Fibroblast of skin of back (primary cell): ENCODE measurements at regions not wholly inside any gene's neighbourhood (a gene's known extent, or its start where the extent isn't known, plus 50 kb on each side); places are given as distances from the start of the nearest gene placed in this dataset.

Source experiments
- DNase-seq: peaks from one replicate; pipeline ENCODE4 v3.0.0-alpha.2; 2013

DNA sequence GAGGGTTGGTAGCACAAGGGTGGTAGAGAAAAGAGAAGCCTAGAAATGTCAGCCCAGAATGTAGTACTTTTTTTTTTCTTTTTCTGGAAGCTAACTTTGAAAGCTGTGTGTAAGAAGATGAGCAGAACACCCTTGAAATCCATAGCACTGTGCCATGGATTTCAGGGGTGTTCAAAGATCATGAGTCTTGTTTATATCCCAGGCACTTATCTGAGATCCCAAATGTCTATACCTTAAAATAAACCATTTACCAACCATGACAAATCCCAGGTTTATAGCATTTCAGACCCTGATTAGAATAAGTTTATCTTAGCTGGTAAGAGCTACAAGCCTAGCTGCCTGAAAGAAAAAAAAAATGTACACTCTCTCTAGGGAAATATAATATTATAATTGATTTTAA, 389.9 kb upstream of the ANXA10 start:
- DNase-seq = no peak

- no peak for DNase-seq
Measured at GRCh38 chr4:167711517-167711916, 380.8 kb upstream of the ANXA10 start.

GRCh38 chr4:167713756-167714155, 378.6 kb upstream of the ANXA10 start:
- peak; percentile 84 for DNase-seq

DNA sequence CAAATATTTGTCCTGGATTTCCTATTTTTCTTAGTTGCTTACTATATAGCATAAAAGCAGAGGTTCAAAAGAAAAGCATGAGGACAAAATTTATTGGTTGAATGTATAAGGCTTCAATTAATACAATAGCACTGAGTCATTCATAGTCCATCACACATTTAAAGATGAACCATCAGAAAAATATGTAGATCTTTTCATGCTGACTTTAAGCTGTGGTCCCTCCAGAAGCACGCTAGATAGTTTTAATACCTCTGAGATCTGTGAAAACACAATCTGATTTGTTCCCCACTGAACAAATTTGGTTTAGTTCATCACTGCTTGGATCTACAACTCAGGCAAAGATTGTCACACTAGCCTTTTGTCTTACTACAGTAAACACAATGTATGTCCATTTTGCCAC, 377.2 kb upstream of the ANXA10 start:
- peak; percentile 88 for DNase-seq

- no peak for DNase-seq
Measured at GRCh38 chr4:167717495-167717894, 374.8 kb upstream of the ANXA10 start.

GRCh38 chr4:167721617-167722486, 370.5 kb upstream of the ANXA10 start:
- DNase-seq = peak; percentile 67

DNA sequence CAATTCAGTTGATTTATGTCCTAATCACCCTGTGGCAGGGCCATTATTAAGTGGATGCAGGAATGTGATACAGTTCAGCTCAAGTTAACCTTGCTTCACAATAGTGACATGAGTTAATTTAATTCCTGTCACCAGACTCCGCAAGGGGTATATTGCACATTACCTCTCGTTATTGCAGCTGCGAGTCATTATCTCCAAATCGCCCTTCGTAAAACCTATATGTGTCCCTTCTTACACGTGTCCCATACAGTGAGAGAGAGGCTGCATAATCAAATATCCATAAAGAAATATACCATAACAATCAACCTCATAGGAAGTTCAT, 369.9 kb upstream of the ANXA10 start:
- DNase-seq = no peak

DNA sequence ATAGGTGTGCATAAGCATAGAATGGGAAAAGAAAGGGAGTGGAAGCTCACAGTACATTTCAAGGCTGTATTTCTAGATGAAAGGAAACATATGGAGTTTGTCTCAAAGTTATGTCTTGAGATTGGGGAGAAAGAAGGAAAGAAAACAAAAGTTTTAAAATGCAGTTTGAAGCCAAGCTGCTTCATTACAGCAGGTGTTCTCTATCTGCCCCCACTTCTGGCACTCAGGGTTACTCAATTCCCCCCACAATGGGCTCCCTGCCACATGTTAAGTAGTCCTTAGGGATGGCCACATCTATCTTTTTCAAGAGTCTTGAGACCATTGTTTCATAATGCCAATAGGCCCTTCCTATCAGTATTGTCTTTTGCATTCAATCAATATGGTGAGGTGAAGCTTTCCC, 367.4 kb upstream of the ANXA10 start:
- no peak for DNase-seq

GRCh38 chr4:167730769-167731168, 361.6 kb upstream of the ANXA10 start:
- no peak for DNase-seq

- DNase-seq = no peak
Measured at GRCh38 chr4:167745024-167745687, 347.2 kb upstream of the ANXA10 start.

DNA sequence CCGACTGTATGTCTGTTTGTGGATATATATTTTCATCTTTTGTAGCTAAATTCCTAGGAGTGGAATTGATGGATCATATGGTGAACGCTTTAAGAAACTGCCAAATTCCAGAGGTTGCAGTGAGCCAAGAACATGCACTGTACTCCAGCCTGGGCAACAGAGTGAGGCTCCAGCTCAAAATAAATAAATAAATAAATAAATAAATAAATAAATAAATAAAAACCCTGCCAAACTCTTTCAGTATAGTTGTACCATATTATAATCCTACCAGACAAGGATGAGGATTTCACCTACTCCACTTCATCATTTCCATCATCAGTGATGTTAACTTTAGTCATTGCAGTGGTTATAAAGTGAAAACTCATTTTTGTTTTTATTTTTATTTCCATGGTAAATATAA, 325.1 kb upstream of the ANXA10 start:
- no peak for DNase-seq

DNA sequence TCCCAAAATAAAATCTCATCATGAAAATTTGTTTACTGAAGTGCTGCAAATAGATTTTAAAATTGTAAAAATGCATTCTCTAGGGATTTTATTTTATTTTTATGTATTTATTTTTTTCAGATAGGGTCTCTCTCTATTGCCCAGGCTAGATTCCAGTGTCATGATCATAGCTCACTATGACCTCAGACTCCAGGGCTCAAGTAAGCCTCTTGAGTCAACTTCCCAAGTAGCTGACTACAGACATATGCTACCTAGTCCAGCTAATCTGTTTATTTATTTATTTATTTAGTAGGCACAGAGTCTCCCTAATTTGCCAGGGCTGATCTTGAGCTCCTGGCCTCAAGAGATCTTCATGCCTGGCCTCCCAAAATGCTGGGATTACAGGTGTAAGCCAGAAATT, 317.7 kb upstream of the ANXA10 start:
- no peak for DNase-seq

GRCh38 chr4:167775375-167775774, 317.0 kb upstream of the ANXA10 start:
- DNase-seq = no peak

DNA sequence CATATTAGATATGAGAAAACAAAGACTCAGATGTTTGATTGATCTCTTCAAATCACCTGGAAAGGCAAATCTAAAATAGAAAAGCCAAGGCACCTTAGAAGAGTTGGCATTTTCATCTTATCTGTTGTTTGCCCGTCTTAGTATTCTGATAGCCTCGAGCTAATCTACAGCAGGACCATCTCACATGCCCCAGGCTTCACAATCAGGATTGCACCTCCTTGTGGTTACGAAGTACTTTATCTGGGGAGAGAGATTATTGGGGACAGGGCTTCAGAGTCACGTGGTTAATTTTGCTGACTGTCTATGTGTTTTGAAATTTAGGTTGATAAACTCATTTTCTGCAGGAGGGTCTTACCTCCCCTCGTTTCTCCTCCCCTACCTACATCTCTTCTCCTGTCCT, 313.1 kb upstream of the ANXA10 start:
- no peak for DNase-seq

DNA sequence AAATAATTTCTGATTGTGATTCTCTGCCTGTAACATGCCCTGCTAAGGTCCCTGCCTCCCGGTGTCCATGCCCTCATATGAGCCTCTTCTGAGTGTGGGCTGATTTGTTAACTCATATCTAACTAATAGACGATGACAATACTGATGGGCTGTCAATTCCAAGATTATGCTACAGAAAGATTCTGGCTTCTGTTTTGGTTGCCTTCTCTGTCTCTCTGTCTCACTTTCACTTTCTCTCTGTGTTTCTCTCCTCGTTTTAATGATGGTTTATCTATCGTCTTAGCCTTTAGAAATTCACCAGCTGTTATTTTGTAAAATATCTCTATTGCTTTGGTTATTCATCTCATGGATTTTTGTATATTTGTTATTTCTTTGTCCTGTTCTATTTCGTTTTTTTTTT, 312.5 kb upstream of the ANXA10 start:
- no peak for DNase-seq

DNA sequence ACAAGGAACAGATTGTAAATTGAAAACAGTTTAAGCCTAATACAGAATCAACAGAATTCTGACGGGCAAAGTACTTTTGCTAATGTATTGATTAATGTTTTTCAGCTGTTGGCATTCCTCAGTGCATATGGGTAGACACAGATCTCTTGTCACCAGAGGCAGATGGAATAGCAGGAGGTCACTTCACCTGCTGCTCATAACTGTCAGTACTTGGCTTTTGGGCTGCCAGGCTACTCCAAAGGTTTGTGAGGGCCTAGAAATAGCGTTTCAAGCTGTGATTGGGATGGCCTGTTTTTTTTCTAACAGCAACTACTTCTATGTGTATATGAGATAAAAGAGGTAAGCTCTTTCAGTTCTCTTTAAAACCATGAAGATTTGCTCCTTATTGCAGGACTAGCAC, 307.5 kb upstream of the ANXA10 start:
- no peak for DNase-seq

DNA sequence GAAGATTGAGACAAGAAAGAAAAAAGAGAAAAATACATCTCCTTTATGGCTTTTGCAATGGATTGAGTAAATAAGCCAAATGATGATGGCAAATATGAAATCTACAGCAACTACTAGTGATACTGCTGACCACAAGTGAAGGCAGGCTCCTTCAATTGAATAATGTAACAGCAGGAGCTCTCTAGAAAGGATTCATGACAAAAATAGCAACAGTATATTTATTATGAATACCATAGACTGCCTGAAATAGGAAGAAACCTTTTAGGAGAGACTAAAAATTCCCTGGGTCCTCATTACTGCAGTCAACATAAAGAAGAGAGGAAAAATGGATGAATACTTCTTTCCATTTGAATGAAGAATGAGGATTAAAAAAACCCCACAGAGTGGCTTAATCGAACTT, 306.8 kb upstream of the ANXA10 start:
- peak; percentile 7 for DNase-seq

GRCh38 chr4:167786504-167786903, 305.8 kb upstream of the ANXA10 start:
- no peak for DNase-seq

DNA sequence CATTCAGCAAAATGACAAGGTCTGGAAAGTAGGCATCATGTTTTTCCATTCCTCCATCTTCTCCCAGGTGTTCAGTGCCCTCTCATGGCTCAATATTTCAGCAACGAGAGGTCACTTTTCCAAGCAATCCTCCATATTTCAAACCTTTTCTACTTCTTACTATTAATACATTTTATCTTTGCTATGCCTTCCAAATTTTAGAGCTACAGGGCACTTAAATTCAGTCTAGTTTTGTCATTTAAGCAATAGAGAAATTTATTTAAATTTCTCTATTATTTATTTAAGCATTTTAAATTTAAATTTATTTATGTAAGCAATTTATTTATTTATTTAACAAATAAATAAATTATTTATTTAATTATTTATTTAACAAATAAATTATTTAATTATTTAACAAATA, 305.1 kb upstream of the ANXA10 start:
- no peak for DNase-seq

- DNase-seq = no peak
Measured at GRCh38 chr4:167802463-167803212, 289.7 kb upstream of the ANXA10 start.

DNA sequence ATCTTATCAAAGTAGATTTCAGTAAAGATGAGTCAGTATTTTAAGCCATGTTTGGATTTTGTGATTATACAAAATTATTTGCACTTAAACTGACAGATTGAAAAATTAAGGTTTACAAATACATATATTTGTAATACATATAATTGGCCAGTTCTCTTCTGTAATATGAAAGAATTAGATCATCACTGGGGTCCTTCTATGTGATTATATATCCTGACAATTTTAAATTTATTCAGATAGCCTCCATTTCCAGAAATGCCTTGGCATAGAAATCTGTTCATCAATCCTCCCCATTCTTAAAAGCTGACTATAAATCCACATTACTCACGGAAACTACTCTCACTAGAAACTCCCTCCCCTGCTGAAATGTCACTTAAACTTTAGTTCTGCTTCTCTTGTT, 280.4 kb upstream of the ANXA10 start:
- no peak for DNase-seq

DNA sequence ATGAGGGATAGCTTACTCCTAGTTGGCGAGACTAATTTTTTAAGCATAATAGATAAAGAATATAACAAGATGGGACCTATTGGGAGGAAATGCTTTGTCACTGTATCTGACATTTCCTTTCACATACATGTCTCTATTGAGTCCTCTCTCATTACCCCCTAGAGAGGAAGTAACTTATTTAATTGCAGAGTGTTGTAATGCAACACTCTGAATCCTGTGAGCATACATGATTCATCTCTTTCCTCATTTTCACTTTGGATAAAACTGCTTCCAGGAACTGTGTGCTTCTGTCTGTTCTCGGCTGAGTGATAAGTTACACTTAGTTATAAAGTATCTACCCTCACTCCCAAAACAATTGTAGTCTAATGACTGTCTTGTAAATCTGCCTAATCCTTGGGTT, 266.1 kb upstream of the ANXA10 start:
- peak; percentile 4 for DNase-seq

GRCh38 chr4:167831855-167832254, 260.5 kb upstream of the ANXA10 start:
- DNase-seq = no peak

DNA sequence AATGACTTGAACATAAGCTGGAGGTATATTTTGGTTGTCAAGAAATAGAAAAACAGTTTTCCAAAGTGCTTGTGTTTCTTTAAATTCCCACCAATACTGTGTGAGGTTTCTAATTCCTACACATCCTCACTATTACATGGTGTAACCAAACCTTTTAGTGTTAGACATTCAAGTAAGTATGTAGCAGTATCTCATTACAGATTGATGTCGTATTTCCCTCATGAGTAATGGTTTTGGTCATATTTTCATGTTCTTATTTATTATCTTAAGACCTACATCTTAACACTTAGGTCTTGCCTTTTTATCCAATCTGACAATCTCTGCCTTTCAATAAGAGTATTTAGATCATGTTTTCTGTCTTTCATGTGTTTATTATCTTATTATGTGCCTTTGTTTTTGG, 253.7 kb upstream of the ANXA10 start:
- peak; percentile 20 for DNase-seq
